ENCODE measurements at regions not wholly inside any gene's neighbourhood (a gene's known extent, or its start where the extent isn't known, plus 50 kb on each side); places are given as distances from the start of the nearest gene placed in this dataset.

GRCh38 chr1:39133340-39133684, 71.2 kb upstream of the MACF1 start:
- TF ChIP-seq CTCF (IDR thresholded peaks at IDR 0.05; ENCODE audit: insufficient read depth, low read length): no peak
- TF ChIP-seq REST (IDR thresholded peaks at IDR 0.05; ENCODE audit: insufficient replicate concordance, low read depth): no peak
- TF ChIP-seq POLR2AphosphoS5 (IDR thresholded peaks at IDR 0.05; ENCODE audit: low read depth): no peak
- TF ChIP-seq SPI1 (IDR thresholded peaks at IDR 0.05; ENCODE audit: borderline replicate concordance, low read depth): no peak
- no peak for TF ChIP-seq GABPA (IDR thresholded peaks at IDR 0.05; ENCODE audit: low read depth)
